HEK293 (cell line): ENCODE measurements at regions not wholly inside any gene's neighbourhood (a gene's known extent, or its start where the extent isn't known, plus 50 kb on each side); places are given as distances from the start of the nearest gene placed in this dataset.
A peak's percentile ranks its signal among the peaks of the same experiment; 100 is the strongest.

Experiments
- CTCF ChIA-PET: fragments of 350-600 bp; formaldehyde crosslinking; extraction: SDS; loops from one replicate; lab custom pipeline; 2021; ENCODE audit warnings: antibody characterized with exemption; lab: Yijun Ruan, JAX
- POLR2A ChIA-PET: fragments of 300-600 bp; formaldehyde crosslinking; extraction: SDS; loops from one replicate; lab custom pipeline; 2020; ENCODE audit warnings: antibody characterized with exemption, inconsistent platforms; lab: Yijun Ruan, JAX
- H3K27ac ChIP-seq: fragments of 200-500 bp; sonication (Bioruptor generic); 2 replicates; pipeline ENCODE4 v1.5.1; 2014; ENCODE audit warnings: low read depth, low read length, control low read depth, inconsistent platforms; ENCODE audit errors: extremely low read depth
- H3K36me3 ChIP-seq, 2 experiments: fragments of 200-500 bp in 1 of 2; sonication (Bioruptor generic) in 1 of 2; 1 replicate in 1 of 2; 2 replicates in 1 of 2; pipeline ENCODE4 v1.5.1; 2014 to 2017; ENCODE audit warnings: inconsistent platforms in 2 of 2, low read length in 2 of 2; ENCODE audit not compliant: control insufficient read depth in 2 of 2, insufficient read depth in 1 of 2
- H3K4me1 ChIP-seq: fragments of 200-500 bp; sonication (Bioruptor generic); 2 replicates; pipeline ENCODE4 v1.5.1; 2014; ENCODE audit warnings: mild to moderate bottlenecking, low read length, inconsistent platforms; ENCODE audit not compliant: control insufficient read depth, insufficient read depth
- H3K4me3 ChIP-seq: 2 replicates; pipeline ENCODE4 v1.5.1; 2011; ENCODE audit warnings: low read depth, mild to moderate bottlenecking, control low read depth, low read length, moderate library complexity
- H3K9me3 ChIP-seq: fragments of 200-500 bp; sonication (Bioruptor generic); 2 replicates; pipeline ENCODE4 v1.5.1; 2014; ENCODE audit warnings: low read depth, low read length, inconsistent platforms; ENCODE audit not compliant: control insufficient read depth, insufficient read depth
- ATF2 ChIP-seq: fragments of 450-650 bp; formaldehyde crosslinking; IDR thresholded peaks from 2 replicates; pipeline ENCODE4 v1.5.1; 2016; ENCODE audit warnings: missing biosample characterization, missing genetic modification characterization, low read depth
- FEZF1 ChIP-seq: fragments of 450-650 bp; formaldehyde crosslinking; IDR thresholded peaks from 2 replicates; pipeline ENCODE4 v1.5.1; 2016; ENCODE audit warnings: missing biosample characterization, missing genetic modification characterization
- GLI2 ChIP-seq: fragments of 450-650 bp; formaldehyde crosslinking; IDR thresholded peaks from 2 replicates; pipeline ENCODE4; 2017; ENCODE audit warnings: missing biosample characterization, missing genetic modification characterization, low read depth, borderline replicate concordance
- PRDM6 ChIP-seq: fragments of 450-650 bp; formaldehyde crosslinking; IDR thresholded peaks from 2 replicates; pipeline ENCODE4 v1.5.1; 2017; ENCODE audit warnings: missing biosample characterization, missing genetic modification characterization
- TCF7L2 ChIP-seq: IDR thresholded peaks from 2 replicates; pipeline ENCODE4 v1.6.1; 2011; ENCODE audit warnings: low read depth, mild to moderate bottlenecking, inconsistent platforms, low read length, moderate library complexity, borderline replicate concordance
- ZBTB26 ChIP-seq: fragments of 450-650 bp; formaldehyde crosslinking; optimal IDR thresholded peaks from 2 replicates; pipeline ENCODE3; 2016; ENCODE audit warnings: missing biosample characterization, mild to moderate bottlenecking, missing genetic modification characterization
- ZNF112 ChIP-seq: fragments of 450-650 bp; formaldehyde crosslinking; IDR thresholded peaks from 2 replicates; pipeline ENCODE4 v1.5.0; 2017; ENCODE audit warnings: missing biosample characterization, missing genetic modification characterization
- ZNF132 ChIP-seq: fragments of 450-650 bp; formaldehyde crosslinking; IDR thresholded peaks from 2 replicates; pipeline ENCODE4 v1.5.1; 2017; ENCODE audit warnings: missing biosample characterization, missing genetic modification characterization, borderline replicate concordance
- ZNF138 ChIP-seq: fragments of 450-650 bp; formaldehyde crosslinking; IDR thresholded peaks from 2 replicates; pipeline ENCODE4 v1.5.1; 2016; ENCODE audit warnings: missing biosample characterization, missing genetic modification characterization, borderline replicate concordance
- ZNF146 ChIP-seq: fragments of 450-650 bp; formaldehyde crosslinking; IDR thresholded peaks from 2 replicates; pipeline ENCODE4 v1.5.1; 2016; ENCODE audit warnings: missing biosample characterization, missing genetic modification characterization
- ZNF488 ChIP-seq: fragments of 450-650 bp; formaldehyde crosslinking; IDR thresholded peaks from 2 replicates; pipeline ENCODE4 v1.5.1; 2016; ENCODE audit warnings: missing biosample characterization, missing genetic modification characterization
- ZNF544 ChIP-seq: fragments of 450-650 bp; formaldehyde crosslinking; IDR thresholded peaks from 2 replicates; pipeline ENCODE4 v1.5.0; 2017; ENCODE audit warnings: missing biosample characterization, missing genetic modification characterization
- ZNF654 ChIP-seq: fragments of 450-650 bp; formaldehyde crosslinking; IDR thresholded peaks from 2 replicates; pipeline ENCODE4 v1.5.1; 2016; ENCODE audit warnings: low read depth, missing biosample characterization, missing genetic modification characterization
- ZNF704 ChIP-seq: fragments of 450-650 bp; formaldehyde crosslinking; IDR thresholded peaks from 2 replicates; pipeline ENCODE4 v1.5.1; 2016; ENCODE audit warnings: missing biosample characterization, missing genetic modification characterization
- TF ChIP-seq, protein P1 (sequence below): sonication (generic); formaldehyde crosslinking; IDR thresholded peaks from 2 replicates; pipeline ENCODE4 v1.8.1; 2022; ENCODE audit warnings: mild to moderate bottlenecking, moderate library complexity, missing genetic modification reagents

- Histone ChIP-seq H3K36me3 (no peaks in the 10 kb centered on the region), H3K27ac (no peak overlapping the region), H3K9me3 (no peaks in the 10 kb centered on the region), H3K4me3 (no peak overlapping the region), H3K4me1 (no peaks in the 10 kb centered on the region)
- ChIA-PET CTCF (interaction anchor here (1.2 to 1.4 kb wide), 2 partner anchors 10 to 120 kb away, joined by 6 to 7 read pairs; no protein-coding TSS in a partner anchor), POLR2A (no interaction called here)
- TF ChIP-seq ZBTB26 (tag by site-specific recombination) = no peak
- no peak for TF ChIP-seq ZNF112 (tag by site-specific recombination)
- no peak for TF ChIP-seq ZNF488
These were observed 127.1 kb downstream of the KIF4B start for GRCh38 chr5:155140646-155141045.

GRCh38 chr5:155144956-155145355 lies 131.4 kb downstream of the KIF4B start:
- no peak for TF ChIP-seq TCF7L2
- no peak for TF ChIP-seq ZNF544 (tag by site-specific recombination)
- no peak for TF ChIP-seq GLI2 (tag by site-specific recombination)
- TF ChIP-seq, protein P1, sequence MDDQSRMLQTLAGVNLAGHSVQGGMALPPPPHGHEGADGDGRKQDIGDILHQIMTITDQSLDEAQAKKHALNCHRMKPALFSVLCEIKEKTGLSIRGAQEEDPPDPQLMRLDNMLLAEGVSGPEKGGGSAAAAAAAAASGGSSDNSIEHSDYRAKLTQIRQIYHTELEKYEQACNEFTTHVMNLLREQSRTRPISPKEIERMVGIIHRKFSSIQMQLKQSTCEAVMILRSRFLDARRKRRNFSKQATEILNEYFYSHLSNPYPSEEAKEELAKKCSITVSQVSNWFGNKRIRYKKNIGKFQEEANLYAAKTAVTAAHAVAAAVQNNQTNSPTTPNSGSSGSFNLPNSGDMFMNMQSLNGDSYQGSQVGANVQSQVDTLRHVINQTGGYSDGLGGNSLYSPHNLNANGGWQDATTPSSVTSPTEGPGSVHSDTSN (CRISPR knock-in tag) = no peak
- TF ChIP-seq ZNF146 = no peak
- TF ChIP-seq ZNF138 (tag by site-specific recombination) = no peak
- TF ChIP-seq ZNF704 (tag by site-specific recombination) = no peak
- TF ChIP-seq ATF2 (tag by site-specific recombination) = no peak
- no peak for TF ChIP-seq PRDM6 (tag by site-specific recombination)
- H3K9me3 ChIP-seq = no peaks in the 10 kb centered on the region
- H3K4me1 ChIP-seq = no peaks in the 10 kb centered on the region
- ChIA-PET CTCF (interaction anchor here (0.7 kb wide), 1 partner anchor 116 kb away, joined by 3 read pairs; no protein-coding TSS in a partner anchor), POLR2A (no interaction called here)
- no peak overlapping the region for H3K27ac ChIP-seq
- H3K36me3 ChIP-seq = no peaks in the 10 kb centered on the region
- H3K4me3 ChIP-seq = no peak overlapping the region

- Histone ChIP-seq H3K36me3 (no peaks in the 10 kb centered on the region), H3K27ac (no peak overlapping the region), H3K9me3 (no peaks in the 10 kb centered on the region), H3K4me3 (no peak overlapping the region)
- CTCF ChIA-PET = interaction anchor here (0.6 to 1.7 kb wide), 8 partner anchors 9 to 197 kb away, joined by 3 to 7 read pairs (median 3); no protein-coding TSS in a partner anchor
- TF ChIP-seq ZNF654 (tag by site-specific recombination) (peak; percentile 30; the same call in 1 of the 2 replicates), FEZF1 (tag by site-specific recombination) (peak; percentile 40; the same call in 1 of the 2 replicates), ZNF132 (tag by site-specific recombination) (no peak)
- TF ChIP-seq, all 188 proteins: peak for 2
- H3K4me1 ChIP-seq = no peaks in the 10 kb centered on the region
- POLR2A ChIA-PET = no interaction called here
These were observed 133.7 kb downstream of the KIF4B start for GRCh38 chr5:155147222-155147621.
